IMR-90 (cell line): ENCODE measurements at regions not wholly inside any gene's neighbourhood (a gene's known extent, or its start where the extent isn't known, plus 50 kb on each side); places are given as distances from the start of the nearest gene placed in this dataset.

Experiments
- ATAC-seq: fragments of 200-7000 bp; cut with Tn5 transposase; 2 replicates; pipeline ENCODE4 v1.9.1; 2020; ENCODE audit warnings: low read depth, mild to moderate bottlenecking, moderate library complexity
- BruUV-seq: library from RNA; stranded (reverse); fragments of 400-500 nt; replicated peaks from 2 replicates; lab custom pipeline; 2021; lab: Mats Ljungman, UMichigan
- CTCF ChIA-PET: fragments of 300-600 bp; formaldehyde crosslinking; extraction: SDS; loops from one replicate; lab custom pipeline; 2021; ENCODE audit warnings: antibody characterized with exemption; lab: Yijun Ruan, JAX
- POLR2A ChIA-PET: fragments of 300-600 bp; sonication (Branson Sonifier 250); formaldehyde crosslinking; loops from one replicate; lab custom pipeline; 2022; ENCODE audit warnings: antibody characterized with exemption; ENCODE audit not compliant: unreplicated experiment; lab: Charles Lee
- DNase-seq: peaks from one replicate; pipeline ENCODE4 v3.0.0; 2013
- H2AFZ ChIP-seq: replicated peaks from 2 replicates; pipeline ENCODE3; 2013; ENCODE audit warnings: low read length, mild to moderate bottlenecking; ENCODE audit not compliant: poor library complexity
- H2AK5ac ChIP-seq: 2 replicates; pipeline ENCODE4 v1.6.1; 2013; ENCODE audit warnings: low read depth, low read length, inconsistent platforms
- H2AK9ac ChIP-seq: replicated peaks from 2 replicates; pipeline ENCODE3; 2013; ENCODE audit warnings: mild to moderate bottlenecking, low read depth, low read length, moderate library complexity; ENCODE audit not compliant: poor library complexity
- H2BK120ac ChIP-seq: 2 replicates; pipeline ENCODE4 v1.6.1; 2013; ENCODE audit warnings: low read depth, low read length, inconsistent platforms
- H2BK15ac ChIP-seq: 3 replicates; pipeline ENCODE4 v1.6.1; 2013; ENCODE audit warnings: low read depth, low read length, inconsistent platforms
- H2BK20ac ChIP-seq: 2 replicates; pipeline ENCODE4 v1.6.1; 2013; ENCODE audit warnings: low read depth, mild to moderate bottlenecking, inconsistent platforms, low read length, moderate library complexity
- H2BK5ac ChIP-seq: 2 replicates; pipeline ENCODE4 v1.6.1; 2013; ENCODE audit warnings: mild to moderate bottlenecking, low read depth, low read length, inconsistent platforms; ENCODE audit not compliant: poor library complexity, severe bottlenecking
- H3K14ac ChIP-seq: replicated peaks from 2 replicates; pipeline ENCODE4 v1.6.1; 2013; ENCODE audit warnings: low read depth, low read length, inconsistent platforms
- H3K18ac ChIP-seq: 2 replicates; pipeline ENCODE4 v1.6.1; 2013; ENCODE audit warnings: low read depth, low read length, control low read depth
- H3K23ac ChIP-seq: 2 replicates; pipeline ENCODE4 v1.6.1; 2013; ENCODE audit warnings: low read depth, low read length, inconsistent platforms
- H3K27ac ChIP-seq: 2 replicates; pipeline ENCODE4 v1.5.1; 2013; ENCODE audit warnings: mild to moderate bottlenecking, control low read depth, low read length; ENCODE audit not compliant: insufficient read depth
- H3K27me3 ChIP-seq: 2 replicates; pipeline ENCODE4 v1.6.1; 2013; ENCODE audit warnings: low read length; ENCODE audit not compliant: control insufficient read depth, insufficient read depth
- H3K36me3 ChIP-seq: 2 replicates; pipeline ENCODE4 v1.6.1; 2013; ENCODE audit warnings: low read length, mixed read lengths; ENCODE audit not compliant: control insufficient read depth, insufficient read depth
- H3K4ac ChIP-seq: 2 replicates; pipeline ENCODE4 v1.6.1; 2013; ENCODE audit warnings: low read depth, low read length, inconsistent platforms
- H3K4me1 ChIP-seq: 2 replicates; pipeline ENCODE4 v1.6.1; 2013; ENCODE audit warnings: low read length, mixed read lengths; ENCODE audit not compliant: control insufficient read depth, insufficient read depth
- H3K4me2 ChIP-seq: 2 replicates; pipeline ENCODE4 v1.6.1; 2013; ENCODE audit warnings: low read depth, mild to moderate bottlenecking, control low read depth, low read length, moderate library complexity
- H3K4me3 ChIP-seq: 2 replicates; pipeline ENCODE4 v1.5.1; 2013; ENCODE audit warnings: low read depth, mild to moderate bottlenecking, control low read depth, low read length, moderate library complexity; ENCODE audit not compliant: insufficient read depth
- H3K56ac ChIP-seq: 2 replicates; pipeline ENCODE4 v1.6.1; 2013; ENCODE audit warnings: low read length, inconsistent platforms; ENCODE audit not compliant: insufficient read depth; ENCODE audit errors: extremely low read depth
- H3K79me1 ChIP-seq, 2 experiments: 2 replicates each; pipeline ENCODE4 v1.6.1; 2013; ENCODE audit warnings: low read length in 2 of 2, inconsistent platforms in 1 of 2, low read depth in 1 of 2
- H3K9ac ChIP-seq: 2 replicates; pipeline ENCODE4 v1.6.1; 2013; ENCODE audit warnings: low read depth, low read length, control low read depth
- H3K9me1 ChIP-seq: 2 replicates; pipeline ENCODE4 v1.6.1; 2013; ENCODE audit warnings: low read length, inconsistent platforms; ENCODE audit not compliant: insufficient read depth
- H3K9me3 ChIP-seq: 2 replicates; pipeline ENCODE4 v1.6.1; 2013; ENCODE audit warnings: low read length; ENCODE audit not compliant: control insufficient read depth, insufficient read depth
- H4K20me1 ChIP-seq: 2 replicates; pipeline ENCODE4 v1.6.1; 2013; ENCODE audit warnings: low read length, inconsistent platforms; ENCODE audit not compliant: insufficient read depth
- H4K5ac ChIP-seq: 2 replicates; pipeline ENCODE4 v1.6.1; 2013; ENCODE audit warnings: mild to moderate bottlenecking, low read depth, low read length, control low read depth
- H4K8ac ChIP-seq, 2 experiments: 2 replicates each; pipeline ENCODE4 v1.6.1; 2013; ENCODE audit warnings: low read depth in 2 of 2, low read length in 2 of 2, control low read depth in 1 of 2, inconsistent platforms in 1 of 2
- H4K91ac ChIP-seq: 2 replicates; pipeline ENCODE4 v1.6.1; 2013; ENCODE audit warnings: low read depth, low read length, inconsistent platforms; ENCODE audit not compliant: insufficient read depth
- MAZ ChIP-seq: IDR thresholded peaks from 2 replicates; pipeline ENCODE4 v1.6.1; 2012; ENCODE audit warnings: low read depth, mild to moderate bottlenecking, low read length, improper control_type of control experiment, moderate library complexity, borderline replicate concordance
- RFX5 ChIP-seq: IDR thresholded peaks from 2 replicates; pipeline ENCODE4 v1.8.0; 2012; ENCODE audit warnings: low read depth, mild to moderate bottlenecking, low read length, moderate library complexity
- WGBS, 2 experiments: methylation state at CpG; one replicate each; pipeline versions ENCODE4 v1.1.5 to v1.1.7; 2013; ENCODE audit warnings: missing lambda C conversion rate in 2 of 2; ENCODE audit not compliant: insufficient read length in 1 of 2; ENCODE audit errors: extremely low coverage in 2 of 2; 5-methylcytosine and 5-hydroxymethylcytosine counted together
- dilution Hi-C: fragments of 300-500 bp; cut with HindIII; formaldehyde crosslinking; loops from one replicate; pipeline ENCODE4 v1.14.3; 2018; ENCODE audit warnings: low sequenced_read_pairs; ENCODE audit not compliant: unreplicated experiment
- in situ Hi-C: fragments of 300-500 bp; cut with MboI; formaldehyde crosslinking; loops from 3 replicates; pipeline ENCODE4 v1.14.3; 2019; ENCODE audit warnings: low sequenced_read_pairs, inconsistent platforms, mixed read lengths
- intact Hi-C: fragments of 100-400 bp; cut with micrococcal nuclease; formaldehyde crosslinking; loops from 2 replicates; pipeline ENCODE4 v1.10.0; 2022

DNA sequence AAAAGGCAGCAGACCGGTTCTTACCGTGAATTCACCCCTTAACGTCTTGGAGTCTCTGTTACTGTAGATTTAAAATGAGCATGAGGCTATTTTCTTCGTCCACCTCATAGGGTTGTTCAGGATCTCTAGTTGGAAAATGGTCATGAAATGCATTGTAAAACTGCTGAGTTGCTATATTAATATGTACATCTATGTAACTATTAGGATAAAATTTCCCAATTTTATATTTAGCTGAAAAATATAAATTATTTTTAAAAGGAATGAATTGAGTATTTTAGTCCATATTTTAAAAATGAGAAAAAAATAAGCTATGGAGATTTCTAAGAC is 272.7 kb downstream of the ALG10B start:
- Histone ChIP-seq H3K4me3 (no peak overlapping the region), H3K14ac (no peak overlapping the region), H4K5ac (no peak overlapping the region), H2BK15ac (no peak overlapping the region), H3K4ac (no peak overlapping the region), H2BK5ac (no peak overlapping the region), H3K9me1 (no peaks in the 10 kb centered on the region), H3K79me1 (no peaks in the 10 kb centered on the region), H2BK120ac (no peak overlapping the region), H2AFZ (no peak overlapping the region), H3K4me2 (no peak overlapping the region), H3K18ac (no peak overlapping the region), H4K8ac (no peak overlapping the region), H3K9ac (no peak overlapping the region), H3K56ac (no peak overlapping the region), H2AK9ac (no peak overlapping the region), H2BK20ac (no peak overlapping the region), H4K91ac (no peak overlapping the region), H3K23ac (no peak overlapping the region), H2AK5ac (no peak overlapping the region), H3K4me1 (no peaks in the 10 kb centered on the region), H4K20me1 (no peaks in the 10 kb centered on the region), H3K36me3 (no peaks in the 10 kb centered on the region), H3K27me3 (no peaks in the 10 kb centered on the region), H3K9me3 (no peaks in the 10 kb centered on the region; the same call in 1 of the 2 replicates), H3K27ac (no peak overlapping the region)
- WGBS, 2 experiments, result no CpG with 5 or more reads among the region's 4 CpGs
- ATAC-seq (no peak), DNase-seq (no peak)
- ChIA-PET CTCF (no interaction called here), POLR2A (no interaction called here)
- TF ChIP-seq MAZ (no peak), RFX5 (no peak)
- in situ Hi-C loops (no loop called here), intact Hi-C loops (no loop called here), dilution Hi-C loops (no loop called here)
- no TSS peak for BruUV-seq
